HCT116 (cell line): ENCODE measurements at regions not wholly inside any gene's neighbourhood (a gene's known extent, or its start where the extent isn't known, plus 50 kb on each side); places are given as distances from the start of the nearest gene placed in this dataset.

Experiments used
- ATAC-seq: fragments of 200-7000 bp; cut with Tn5 transposase; 2 replicates; pipeline ENCODE4 v1.9.1; 2020; ENCODE audit warnings: mild to moderate bottlenecking, moderate library complexity
- BruUV-seq: library from RNA; stranded (reverse); fragments of 400-500 nt; replicated peaks from 2 replicates; lab custom pipeline; 2021; lab: Mats Ljungman, UMichigan
- CTCF ChIA-PET: fragments of 300-600 bp; sonication (Branson Sonifier 250); formaldehyde crosslinking; loops from one replicate; lab custom pipeline; 2021; ENCODE audit warnings: antibody characterized with exemption; lab: Charles Lee
- POLR2A ChIA-PET: fragments of 300-600, 350-600 bp; sonication (Branson Sonifier 250); formaldehyde crosslinking; loops from one replicate; lab custom pipeline; 2021; ENCODE audit warnings: antibody characterized with exemption; lab: Charles Lee
- RAD21 ChIA-PET, 2 experiments: fragments of 300-600 bp; sonication (Branson Sonifier 250); formaldehyde crosslinking; loops; one replicate each; lab custom pipeline; 2023; ENCODE audit warnings: low total read pairs in 2 of 2; ENCODE audit not compliant: uncharacterized antibody in 2 of 2, unreplicated experiment in 2 of 2, low non-redundant PET in 1 of 2; lab: Charles Lee
- DNase-seq: peaks from one replicate; pipeline ENCODE4 v3.0.0-alpha.2; 2010; ENCODE audit warnings: low read depth, low spot score
- H2AFZ ChIP-seq: fragments of 200-600 bp; shearing (Covaris generic), sonication (generic); 2 replicates; pipeline ENCODE4 v1.6.1; 2017; ENCODE audit warnings: low read depth, mixed run types, mixed read lengths, antibody characterized with exemption, low read length; ENCODE audit not compliant: poor library complexity, severe bottlenecking
- H3K27ac ChIP-seq: 2 replicates; pipeline ENCODE4 v1.5.1; 2012; ENCODE audit warnings: low read depth, low read length
- H3K27me3 ChIP-seq: fragments of 200-600 bp; sonication (generic); 2 replicates; pipeline ENCODE4 v1.6.1; 2016; ENCODE audit warnings: mixed run types, low read length, mixed read lengths; ENCODE audit not compliant: insufficient read depth
- H3K36me3 ChIP-seq, 2 experiments: fragments of 200-500 bp in 1 of 2; fragments of 200-600 bp in 1 of 2; sonication (Bioruptor generic) in 1 of 2; sonication (generic) in 1 of 2; 2 replicates each; pipeline versions ENCODE4 v1.5.1 to v1.6.1; 2014 to 2016; ENCODE audit warnings: low read length in 2 of 2, inconsistent platforms in 1 of 2, mixed read lengths in 1 of 2, mixed run types in 1 of 2; ENCODE audit not compliant: insufficient read depth in 2 of 2, control insufficient read depth in 1 of 2
- H3K4me1 ChIP-seq, 2 experiments: fragments of 200-600 bp in 1 of 2; sonication (generic) in 1 of 2; 2 replicates each; pipeline versions ENCODE4 v1.5.1 to v1.6.1; 2012 to 2017; ENCODE audit warnings: low read length in 2 of 2, inconsistent platforms in 1 of 2, mild to moderate bottlenecking in 1 of 2, mixed read lengths in 1 of 2, mixed run types in 1 of 2, moderate library complexity in 1 of 2; ENCODE audit not compliant: insufficient read depth in 2 of 2, control insufficient read depth in 1 of 2
- H3K4me2 ChIP-seq: fragments of 200-600 bp; sonication (generic); 2 replicates; pipeline ENCODE4 v1.6.1; 2017; ENCODE audit warnings: mixed run types, low read length, mixed read lengths
- H3K4me3 ChIP-seq, 2 experiments: fragments of 200-600 bp in 1 of 2; sonication (generic) in 1 of 2; replicated peaks in 1 of 2; 2 replicates each; pipeline ENCODE4 v1.5.1; 2011 to 2016; ENCODE audit warnings: low read length in 2 of 2, control low read depth in 1 of 2, low read depth in 1 of 2, mild to moderate bottlenecking in 1 of 2, mixed read lengths in 1 of 2, mixed run types in 1 of 2
- H3K79me2 ChIP-seq: fragments of 200-600 bp; sonication (generic); 2 replicates; pipeline ENCODE4 v1.6.1; 2017; ENCODE audit warnings: mild to moderate bottlenecking, mixed run types, low read length, moderate library complexity, mixed read lengths; ENCODE audit not compliant: insufficient read depth
- H3K9ac ChIP-seq: fragments of 200-600 bp; sonication (generic); 2 replicates; pipeline ENCODE4 v1.6.1; 2016; ENCODE audit warnings: low read length, mixed read lengths
- H3K9me2 ChIP-seq: fragments of 200-600 bp; sonication (generic), shearing (Covaris generic); 2 replicates; pipeline ENCODE4 v1.6.1; 2017; ENCODE audit warnings: mixed run types, mild to moderate bottlenecking, moderate library complexity; ENCODE audit not compliant: insufficient read depth
- H3K9me3 ChIP-seq, 2 experiments: fragments of 200-500 bp in 1 of 2; fragments of 200-600 bp in 1 of 2; sonication (Bioruptor generic) in 1 of 2; sonication (generic) in 1 of 2; 2 replicates each; pipeline ENCODE4 v1.6.1; 2014 to 2017; ENCODE audit warnings: low read length in 2 of 2, mixed read lengths in 2 of 2, inconsistent platforms in 1 of 2, low read depth in 1 of 2, mild to moderate bottlenecking in 1 of 2, mixed run types in 1 of 2, moderate library complexity in 1 of 2; ENCODE audit not compliant: control insufficient read depth in 1 of 2, insufficient read depth in 1 of 2
- H4K20me1 ChIP-seq: fragments of 200-600 bp; sonication (generic), shearing (Covaris generic); 2 replicates; pipeline ENCODE4 v1.6.1; 2017; ENCODE audit warnings: mixed run types, mild to moderate bottlenecking, moderate library complexity; ENCODE audit not compliant: insufficient read depth
- CBX3 ChIP-seq: IDR thresholded peaks from 2 replicates; pipeline ENCODE4 v1.6.1; 2012; ENCODE audit warnings: low read depth
- CEBPB ChIP-seq: IDR thresholded peaks from 2 replicates; pipeline ENCODE4 v1.6.1; 2012; ENCODE audit warnings: low read depth
- EGR1 ChIP-seq: IDR thresholded peaks from 2 replicates; pipeline ENCODE4 v1.6.1; 2012; ENCODE audit warnings: low read depth
- ELF1 ChIP-seq: IDR thresholded peaks from 2 replicates; pipeline ENCODE4 v1.6.1; 2012; ENCODE audit warnings: low read depth, borderline replicate concordance
- EZH2 ChIP-seq: fragments of 200-600 bp; sonication (generic); IDR thresholded peaks from 2 replicates; pipeline ENCODE4 v1.6.1; 2017; ENCODE audit warnings: antibody characterized with exemption, mixed run types
- EZH2phosphoT487 ChIP-seq: fragments of 200-600 bp; IDR thresholded peaks from 2 replicates; pipeline ENCODE4 v1.6.1; 2018; ENCODE audit warnings: antibody characterized with exemption, borderline replicate concordance
- JUND ChIP-seq: IDR thresholded peaks from 2 replicates; pipeline ENCODE4 v1.6.1; 2012
- MAX ChIP-seq: IDR thresholded peaks from 2 replicates; pipeline ENCODE4 v1.6.1; 2012
- POLR2A ChIP-seq: IDR thresholded peaks from 2 replicates; pipeline ENCODE4 v1.7.0; 2011; ENCODE audit warnings: borderline replicate concordance; ENCODE audit not compliant: insufficient read depth, insufficient read length; ENCODE audit errors: extremely low read depth
- POLR2AphosphoS5 ChIP-seq: IDR thresholded peaks from 2 replicates; pipeline ENCODE4 v1.6.1; 2011; ENCODE audit warnings: mild to moderate bottlenecking, low read depth, low read length, moderate library complexity
- RAD21 ChIP-seq: IDR thresholded peaks from 2 replicates; pipeline ENCODE4 v1.6.1; 2012; ENCODE audit warnings: low read depth, mild to moderate bottlenecking
- SIN3A ChIP-seq: IDR thresholded peaks from 2 replicates; pipeline ENCODE4 v1.6.1; 2012; ENCODE audit warnings: low read depth
- SP1 ChIP-seq: IDR thresholded peaks from 2 replicates; pipeline ENCODE4 v1.6.1; 2012; ENCODE audit warnings: low read depth
- TCF7L2 ChIP-seq: IDR thresholded peaks from 2 replicates; pipeline ENCODE4 v1.7.0; 2011; ENCODE audit warnings: borderline replicate concordance, inconsistent platforms; ENCODE audit not compliant: insufficient read depth, insufficient read length; ENCODE audit errors: extremely low read depth
- YY1 ChIP-seq: IDR thresholded peaks from 2 replicates; pipeline ENCODE4 v1.6.1; 2011; ENCODE audit warnings: low read length, low read depth, moderate library complexity, mild to moderate bottlenecking; ENCODE audit not compliant: insufficient replicate concordance; ENCODE audit errors: extremely low read depth
- ZFX ChIP-seq: fragments of 450-650 bp; IDR thresholded peaks from 2 replicates; pipeline ENCODE4 v1.6.1; 2017
- ZNF274 ChIP-seq: fragments of 200-500 bp; sonication (Bioruptor generic); IDR thresholded peaks from 2 replicates; pipeline ENCODE4 v1.6.1; 2014; ENCODE audit warnings: mild to moderate bottlenecking, low read depth, low read length, inconsistent platforms
- intact Hi-C: fragments of 100-400 bp; cut with micrococcal nuclease; formaldehyde crosslinking; loops from 2 replicates; pipeline ENCODE4 v1.10.0; 2022
- TF ChIP-seq, protein P1 (sequence below): IDR thresholded peaks from 2 replicates; pipeline ENCODE4 v1.6.1; 2011; ENCODE audit warnings: mild to moderate bottlenecking, low read length, moderate library complexity; ENCODE audit not compliant: insufficient replicate concordance; ENCODE audit errors: extremely low read depth
- TF ChIP-seq, protein P2 (sequence below): IDR thresholded peaks from 2 replicates; pipeline ENCODE4 v1.6.1; 2012

DNA sequence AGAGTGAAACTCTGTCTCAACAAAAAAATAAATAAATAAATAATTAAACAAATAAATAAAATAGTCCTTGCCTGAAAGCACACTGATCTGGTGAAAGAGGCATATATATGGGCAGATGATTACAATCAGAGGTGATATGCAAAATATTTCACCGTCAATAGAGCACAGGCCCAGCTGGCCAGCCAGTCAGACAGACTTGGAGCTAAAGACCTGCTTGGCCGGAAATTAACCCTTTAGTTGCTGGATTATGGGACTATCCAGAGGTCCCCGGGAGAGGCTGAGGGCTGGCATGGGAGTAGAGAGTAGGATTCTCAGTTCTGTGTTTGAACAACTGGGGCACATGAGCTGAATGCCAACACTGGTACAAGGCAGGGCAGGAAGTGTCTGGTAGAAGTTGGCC lies 59.1 kb upstream of the CTNNB1 start (continued):
- TF ChIP-seq EZH2phosphoT487 (no peak), ZNF274 (no peak)
- TF ChIP-seq, all 23 proteins: peak for 0

GRCh38 chr3:41141433-41142167 lies 57.7 kb upstream of the CTNNB1 start:
- Histone ChIP-seq H3K9ac (no peak overlapping the region), H3K9me3 (no peaks in the 10 kb centered on the region), H3K4me1 (peaks cover 0 to 13% of the 10 kb centered on the region in 2 experiments; a peak in 2 of 4 replicates), H3K27me3 (no peaks in the 10 kb centered on the region), H4K20me1 (no peaks in the 10 kb centered on the region), H3K4me2 (no peak overlapping the region), H3K36me3 (no peaks in the 10 kb centered on the region), H3K79me2 (no peaks in the 10 kb centered on the region), H3K9me2 (no peaks in the 10 kb centered on the region), H3K27ac (no peak overlapping the region), H2AFZ (no peak overlapping the region), H3K4me3 (no peak overlapping the region)
- no TSS peak for BruUV-seq
- TF ChIP-seq, protein P1, sequence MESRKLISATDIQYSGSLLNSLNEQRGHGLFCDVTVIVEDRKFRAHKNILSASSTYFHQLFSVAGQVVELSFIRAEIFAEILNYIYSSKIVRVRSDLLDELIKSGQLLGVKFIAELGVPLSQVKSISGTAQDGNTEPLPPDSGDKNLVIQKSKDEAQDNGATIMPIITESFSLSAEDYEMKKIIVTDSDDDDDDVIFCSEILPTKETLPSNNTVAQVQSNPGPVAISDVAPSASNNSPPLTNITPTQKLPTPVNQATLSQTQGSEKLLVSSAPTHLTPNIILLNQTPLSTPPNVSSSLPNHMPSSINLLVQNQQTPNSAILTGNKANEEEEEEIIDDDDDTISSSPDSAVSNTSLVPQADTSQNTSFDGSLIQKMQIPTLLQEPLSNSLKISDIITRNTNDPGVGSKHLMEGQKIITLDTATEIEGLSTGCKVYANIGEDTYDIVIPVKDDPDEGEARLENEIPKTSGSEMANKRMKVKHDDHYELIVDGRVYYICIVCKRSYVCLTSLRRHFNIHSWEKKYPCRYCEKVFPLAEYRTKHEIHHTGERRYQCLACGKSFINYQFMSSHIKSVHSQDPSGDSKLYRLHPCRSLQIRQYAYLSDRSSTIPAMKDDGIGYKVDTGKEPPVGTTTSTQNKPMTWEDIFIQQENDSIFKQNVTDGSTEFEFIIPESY, result no peak
- TF ChIP-seq, protein P2, sequence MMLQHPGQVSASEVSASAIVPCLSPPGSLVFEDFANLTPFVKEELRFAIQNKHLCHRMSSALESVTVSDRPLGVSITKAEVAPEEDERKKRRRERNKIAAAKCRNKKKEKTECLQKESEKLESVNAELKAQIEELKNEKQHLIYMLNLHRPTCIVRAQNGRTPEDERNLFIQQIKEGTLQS, result no peak
- TF ChIP-seq YY1, result no peak
- no peak for TF ChIP-seq SIN3A
- TF ChIP-seq POLR2AphosphoS5, result no peak
- no peak for TF ChIP-seq CEBPB
- TF ChIP-seq CBX3, result no peak
- TF ChIP-seq SP1, result no peak
- no peak for TF ChIP-seq ZNF274
- TF ChIP-seq TCF7L2, result no peak
- TF ChIP-seq RAD21, result no peak
- TF ChIP-seq EGR1, result no peak
- TF ChIP-seq POLR2A, result no peak
- TF ChIP-seq ELF1, result no peak
- no peak for TF ChIP-seq EZH2
- TF ChIP-seq JUND, result no peak
- TF ChIP-seq ZFX, result no peak
- TF ChIP-seq MAX, result no peak
- RAD21 ChIA-PET, result no interaction called here
- DNase-seq (no peak), ATAC-seq (no peak)
- CTCF ChIA-PET, result no interaction called here
- POLR2A ChIA-PET, result no interaction called here
- intact Hi-C loops, result no loop called here
